Motor neuron (in vitro differentiated cells): ENCODE measurements at regions not wholly inside any gene's neighbourhood (a gene's known extent, or its start where the extent isn't known, plus 50 kb on each side); places are given as distances from the start of the nearest gene placed in this dataset.

Experiments used
- ATAC-seq, 8 experiments: fragments of 200-7000 bp; cut with Tn5 transposase; replicated peaks in 6 of 8; 2 replicates each; pipeline ENCODE4 v1.8.0; 2021; ENCODE audit warnings: mild to moderate bottlenecking in 8 of 8, moderate library complexity in 8 of 8
- H3K27ac ChIP-seq, 2 donors: fragments of 250-450 bp; sonication (Bioruptor Pico); 2 replicates each; pipeline ENCODE4 v1.9.0; 2021; ENCODE audit warnings: antibody characterized with exemption in 2 of 2, mild to moderate bottlenecking in 2 of 2, moderate library complexity in 1 of 2
- H3K4me1 ChIP-seq, 2 donors: fragments of 250-450 bp; sonication (Bioruptor Pico); replicated peaks in 1 of 2; 2 replicates each; pipeline ENCODE4 v1.6.1; 2021; ENCODE audit warnings: antibody characterized with exemption in 2 of 2, mild to moderate bottlenecking in 2 of 2, moderate library complexity in 1 of 2
- H3K4me3 ChIP-seq, 5 donors: fragments of 250-450 bp; sonication (Bioruptor Pico); 2 replicates each; pipeline ENCODE4 v1.9.0; 2021; ENCODE audit warnings: antibody characterized with exemption in 5 of 5, mild to moderate bottlenecking in 5 of 5, moderate library complexity in 4 of 5
- WGBS, 10 experiments: fragments of 450-650 bp; shearing (Covaris generic); methylation state at CpG; one replicate each; pipeline ENCODE4 v1.0.0; 2022; 5-methylcytosine and 5-hydroxymethylcytosine counted together
- in situ Hi-C, 9 experiments: fragments of 400-800 bp; cut with MboI; loops; one replicate each; pipeline ENCODE4 v1.15.0; 2021; ENCODE audit warnings: low sequenced_read_pairs in 9 of 9, low pct_unique_long_range_greater_than_20kb in 2 of 9; ENCODE audit not compliant: unreplicated experiment in 9 of 9

- no peak overlapping the region for H3K4me3 ChIP-seq
- no peak overlapping the region for H3K27ac ChIP-seq
- 20 to 100% (median 89%) methylated on average over 1 to 2 of the region's 2 CpGs for WGBS, 10 experiments
- no peak for ATAC-seq
- in situ Hi-C loops: no loop called here
- no peaks in the 10 kb centered on the region for H3K4me1 ChIP-seq
Measured at GRCh38 chr2:71906357-71906973, 241.2 kb downstream of the CYP26B1 start.

- no peak overlapping the region for H3K4me3 ChIP-seq
- WGBS, 10 experiments: 6 to 100% (median 73%) methylated on average over 1 to 3 of the region's 3 CpGs; no CpG with 5 or more reads in 1 of the 10 experiments
- H3K27ac ChIP-seq: no peak overlapping the region
- ATAC-seq: no peak
- H3K4me1 ChIP-seq: no peaks in the 10 kb centered on the region
- in situ Hi-C loops: no loop called here
Measured at GRCh38 chr2:71905205-71905604, 242.5 kb downstream of the CYP26B1 start.

GRCh38 chr2:71903841-71904240 lies 243.8 kb downstream of the CYP26B1 start:
- Histone ChIP-seq H3K4me1 (no peaks in the 10 kb centered on the region), H3K27ac (no peak overlapping the region), H3K4me3 (no peak overlapping the region)
- in situ Hi-C loops: no loop called here
- ATAC-seq: no peak
- 50 to 100% (median 85%) methylated on average over 1 of the region's 1 CpG; no CpG with 5 or more reads in 2 of the 10 experiments for WGBS, 10 experiments

GRCh38 chr2:71901466-71901865 lies 246.2 kb downstream of the CYP26B1 start:
- in situ Hi-C loops: no loop called here
- WGBS, 10 experiments: 0 to 83% (median 35%) methylated on average over 1 of the region's 1 CpG; no CpG with 5 or more reads in 4 of the 10 experiments
- H3K4me3 ChIP-seq: no peak overlapping the region
- peaks cover 0 to 4% of the 10 kb centered on the region in 2 donors for H3K4me1 ChIP-seq
- H3K27ac ChIP-seq: no peak overlapping the region
- no peak for ATAC-seq

- 17 to 89% (median 76%) methylated on average over 1 to 17 of the region's 29 CpGs; no CpG with 5 or more reads in 2 of the 10 experiments for WGBS, 10 experiments
- H3K27ac ChIP-seq: no peak overlapping the region
- ATAC-seq: no peak
- H3K4me3 ChIP-seq: no peak overlapping the region
- in situ Hi-C loops: no loop called here
- H3K4me1 ChIP-seq: peaks cover 0 to 7% of the 10 kb centered on the region in 2 donors
Measured at GRCh38 chr2:71898851-71899681, 248.6 kb downstream of the CYP26B1 start.

GRCh38 chr2:71898375-71898774 lies 249.3 kb downstream of the CYP26B1 start:
- no peak overlapping the region for H3K27ac ChIP-seq
- no peak overlapping the region for H3K4me3 ChIP-seq
- 40 to 100% (median 82%) methylated on average over 1 to 4 of the region's 9 CpGs; no CpG with 5 or more reads in 4 of the 10 experiments for WGBS, 10 experiments
- H3K4me1 ChIP-seq: peaks cover 0 to 7% of the 10 kb centered on the region in 2 donors
- ATAC-seq: no peak
- in situ Hi-C loops: no loop called here

- Histone ChIP-seq H3K4me3 (no peak overlapping the region), H3K4me1 (peaks cover 0 to 7% of the 10 kb centered on the region in 2 donors), H3K27ac (no peak overlapping the region)
- WGBS, 10 experiments: 60 to 93% (median 75%) methylated on average over 2 to 4 of the region's 7 CpGs; no CpG with 5 or more reads in 6 of the 10 experiments
- in situ Hi-C loops: no loop called here
- no peak for ATAC-seq
Measured at GRCh38 chr2:71897836-71898235, 249.8 kb downstream of the CYP26B1 start.

GRCh38 chr2:71897137-71897480 lies 250.6 kb downstream of the CYP26B1 start:
- no peak for ATAC-seq
- in situ Hi-C loops: no loop called here

GRCh38 chr2:71896385-71897136 lies 251.1 kb downstream of the CYP26B1 start:
- ATAC-seq: peak in 4 of 8 experiments; percentile 15 to 59 (median 36)
- WGBS, 10 experiments: 25 to 73% (median 58%) methylated on average over 2 to 7 of the region's 9 CpGs; no CpG with 5 or more reads in 4 of the 10 experiments
- Histone ChIP-seq H3K4me1 (peaks cover 0 to 7% of the 10 kb centered on the region in 2 donors), H3K27ac (no peak overlapping the region), H3K4me3 (no peak overlapping the region)
- in situ Hi-C loops: no loop called here

More at GRCh38 chr2:71897137-71897480, 250.6 kb downstream of the CYP26B1 start:
- H3K4me1 ChIP-seq: peaks cover 0 to 7% of the 10 kb centered on the region in 2 donors
- no peak overlapping the region for H3K27ac ChIP-seq
- 60 to 100% (median 72%) methylated on average over 2 to 6 of the region's 6 CpGs; no CpG with 5 or more reads in 6 of the 10 experiments for WGBS, 10 experiments
- no peak overlapping the region for H3K4me3 ChIP-seq

- Histone ChIP-seq H3K4me3 (no peak overlapping the region), H3K4me1 (peaks cover 0 to 7% of the 10 kb centered on the region in 2 donors), H3K27ac (no peak overlapping the region)
- no peak for ATAC-seq
- WGBS, 10 experiments: 40 to 100% (median 80%) methylated on average over 1 to 6 of the region's 10 CpGs; no CpG with 5 or more reads in 5 of the 10 experiments
- in situ Hi-C loops: no loop called here
Measured at GRCh38 chr2:71895320-71896161, 252.1 kb downstream of the CYP26B1 start.

- in situ Hi-C loops: no loop called here
- 40 to 100% (median 70%) methylated on average over 1 to 6 of the region's 8 CpGs; no CpG with 5 or more reads in 5 of the 10 experiments for WGBS, 10 experiments
- peaks cover 0 to 7% of the 10 kb centered on the region in 2 donors for H3K4me1 ChIP-seq
- ATAC-seq: no peak
- no peak overlapping the region for H3K27ac ChIP-seq
- H3K4me3 ChIP-seq: no peak overlapping the region
Measured at GRCh38 chr2:71894261-71894660, 253.4 kb downstream of the CYP26B1 start.

- in situ Hi-C loops: no loop called here
- ATAC-seq: no peak
- H3K4me1 ChIP-seq: peaks cover 0 to 7% of the 10 kb centered on the region in 2 donors
- no peak overlapping the region for H3K4me3 ChIP-seq
- no peak overlapping the region for H3K27ac ChIP-seq
- 42 to 100% (median 83%) methylated on average over 1 to 8 of the region's 13 CpGs; no CpG with 5 or more reads in 5 of the 10 experiments for WGBS, 10 experiments
Measured at GRCh38 chr2:71893646-71894045, 254.0 kb downstream of the CYP26B1 start.
